ENCODE measurements at regions not wholly inside any gene's neighbourhood (a gene's known extent, or its start where the extent isn't known, plus 50 kb on each side); places are given as distances from the start of the nearest gene placed in this dataset.

- TF ChIP-seq EP300 (IDR thresholded peaks at IDR 0.05) (no peak), CTCF (IDR thresholded peaks at IDR 0.05) (no peak), POLR2A (IDR thresholded peaks at IDR 0.05; ENCODE audit: low read depth) (no peak), POLR2AphosphoS5 (IDR thresholded peaks at IDR 0.05) (no peak)
Observed at GRCh38 chr4:130349745-130350144, 1253.8 kb downstream of the C4orf33 start.
